ENCODE measurements at regions not wholly inside any gene's neighbourhood (a gene's known extent, or its start where the extent isn't known, plus 50 kb on each side); places are given as distances from the start of the nearest gene placed in this dataset.

GRCh38 chr3:178385280-178385952 lies 150.8 kb upstream of the KCNMB2 start:
- FAIRE-seq (peak; percentile 62), DNase-seq (ENCODE audit: low read depth, low spot score) (peak; percentile 71)
- ChIA-PET CTCF (interaction anchor here (0.5 to 3.9 kb wide), 44 partner anchors 9 to 1870 kb away, joined by 3 to 66 read pairs (median 4); no protein-coding TSS in a partner anchor), POLR2A (interaction anchor here (0.6 kb wide), 1 partner anchor 1211 kb away, joined by 6 read pairs; no protein-coding TSS in a partner anchor)
- H3K4me2 ChIP-seq (ENCODE audit: insufficient read depth, low read length) = no peak overlapping the region
- peaks cover 35% of the 10 kb centered on the region for H3K4me1 ChIP-seq (ENCODE audit: control insufficient read depth, extremely low read depth, insufficient read depth, low read length)
- no peak overlapping the region for H3K27ac ChIP-seq (ENCODE audit: insufficient read depth, low read depth, low read length)
- no peak overlapping the region for H3K4me3 ChIP-seq (replicated peaks in 1 of 3; ENCODE audit: insufficient read depth in 1 of 3, low read depth in 1 of 3, low read length in 3 of 3)
- H3K9me1 ChIP-seq (replicated peaks; ENCODE audit: control insufficient read depth, extremely low read depth, insufficient read depth, low read length) = no peaks in the 10 kb centered on the region
- BruUV-seq (replicated peaks) = no TSS peak
- H3K79me2 ChIP-seq (ENCODE audit: control insufficient read depth, insufficient read depth, low read length) = no peaks in the 10 kb centered on the region
- no peaks in the 10 kb centered on the region for H3K36me3 ChIP-seq (ENCODE audit: control insufficient read depth in 2 of 2, extremely low read depth in 1 of 2, insufficient read depth in 2 of 2, low read length in 2 of 2)
- dilution Hi-C loops (cut with MboI; ENCODE audit: extremely low pct_ligation_motif_present, low sequenced_read_pairs) (no loop called here), intact Hi-C loops (cut with micrococcal nuclease) (loop anchor here (1.0 to 10.0 kb wide), 8 partner anchors 851 to 1871 kb away; no protein-coding TSS in a partner anchor)
- no peaks in the 10 kb centered on the region for H3K9me3 ChIP-seq (replicated peaks; ENCODE audit: control insufficient read depth, insufficient read depth, low read length)
- H3K27me3 ChIP-seq (ENCODE audit: control insufficient read depth in 2 of 2, insufficient read depth in 2 of 2, low read length in 2 of 2) = no peaks in the 10 kb centered on the region
- H2AFZ ChIP-seq (ENCODE audit: low read depth, low read length) = no peak overlapping the region
- H3K9ac ChIP-seq (replicated peaks; ENCODE audit: extremely low read depth, insufficient read depth, low read length) = peak overlapping the region; percentile 12
- TF ChIP-seq GATA2 (IDR thresholded peaks at IDR 0.05; ENCODE audit: insufficient read depth, insufficient read length, low read depth, low read length) (no peak), CTCF (IDR thresholded peaks at IDR 0.05; ENCODE audit: extremely low read depth in 1 of 2, insufficient read depth in 1 of 2, low read depth in 1 of 2, low read length in 2 of 2) (peak; percentile 53 to 77)
- no peaks in the 10 kb centered on the region for H4K20me1 ChIP-seq (replicated peaks; ENCODE audit: control insufficient read depth, extremely low read depth, insufficient read depth, low read length)

GRCh38 chr3:178386401-178386800 lies 149.8 kb upstream of the KCNMB2 start:
- Histone ChIP-seq H3K79me2 (ENCODE audit: control insufficient read depth, insufficient read depth, low read length) (no peaks in the 10 kb centered on the region), H2AFZ (ENCODE audit: low read depth, low read length) (no peak overlapping the region), H3K4me1 (ENCODE audit: control insufficient read depth, extremely low read depth, insufficient read depth, low read length) (peaks cover 29% of the 10 kb centered on the region), H3K27me3 (ENCODE audit: control insufficient read depth in 2 of 2, insufficient read depth in 2 of 2, low read length in 2 of 2) (no peaks in the 10 kb centered on the region), H3K4me2 (ENCODE audit: insufficient read depth, low read length) (no peak overlapping the region), H3K4me3 (replicated peaks in 1 of 3; ENCODE audit: insufficient read depth in 1 of 3, low read depth in 1 of 3, low read length in 3 of 3) (no peak overlapping the region), H3K27ac (ENCODE audit: insufficient read depth, low read depth, low read length) (no peak overlapping the region), H3K36me3 (ENCODE audit: control insufficient read depth in 2 of 2, extremely low read depth in 1 of 2, insufficient read depth in 2 of 2, low read length in 2 of 2) (no peaks in the 10 kb centered on the region), H3K9ac (replicated peaks; ENCODE audit: extremely low read depth, insufficient read depth, low read length) (no peak overlapping the region), H3K9me3 (replicated peaks; ENCODE audit: control insufficient read depth, insufficient read depth, low read length) (no peaks in the 10 kb centered on the region), H3K9me1 (replicated peaks; ENCODE audit: control insufficient read depth, extremely low read depth, insufficient read depth, low read length) (no peaks in the 10 kb centered on the region), H4K20me1 (replicated peaks; ENCODE audit: control insufficient read depth, extremely low read depth, insufficient read depth, low read length) (no peaks in the 10 kb centered on the region)
- no TSS peak for BruUV-seq (replicated peaks)
- FAIRE-seq = no peak
- intact Hi-C loops (cut with micrococcal nuclease) = loop anchor here (10.0 kb wide), 2 partner anchors 852 to 1242 kb away; no protein-coding TSS in a partner anchor
- TF ChIP-seq POLR2AphosphoS5 (IDR thresholded peaks at IDR 0.05; ENCODE audit: insufficient read depth, low read depth, low read length) (no peak), JUN (IDR thresholded peaks at IDR 0.05; ENCODE audit: borderline replicate concordance, insufficient read depth, insufficient read length, low read depth) (no peak), EZH2 (IDR thresholded peaks at IDR 0.05; ENCODE audit: borderline replicate concordance, low read depth, low read length, severe bottlenecking) (no peak)
- POLR2A ChIA-PET = no interaction called here
- dilution Hi-C loops (cut with MboI; ENCODE audit: extremely low pct_ligation_motif_present, low sequenced_read_pairs) = no loop called here
- CTCF ChIA-PET = interaction anchor here (1.0 to 3.9 kb wide), 8 partner anchors 18 to 1871 kb away, joined by 3 to 66 read pairs (median 5); no protein-coding TSS in a partner anchor
- no peak for DNase-seq (ENCODE audit: low read depth, low spot score)
